NCI-H748 treated with DMSO at 0.1 percent for 48 hours (cell line): ENCODE measurements at regions not wholly inside any gene's neighbourhood (a gene's known extent, or its start where the extent isn't known, plus 50 kb on each side); places are given as distances from the start of the nearest gene placed in this dataset.

Experiments used
- DNase-seq: peaks from one replicate; lab custom pipeline; 2025; lab: John Stamatoyannopoulos, UW

DNA sequence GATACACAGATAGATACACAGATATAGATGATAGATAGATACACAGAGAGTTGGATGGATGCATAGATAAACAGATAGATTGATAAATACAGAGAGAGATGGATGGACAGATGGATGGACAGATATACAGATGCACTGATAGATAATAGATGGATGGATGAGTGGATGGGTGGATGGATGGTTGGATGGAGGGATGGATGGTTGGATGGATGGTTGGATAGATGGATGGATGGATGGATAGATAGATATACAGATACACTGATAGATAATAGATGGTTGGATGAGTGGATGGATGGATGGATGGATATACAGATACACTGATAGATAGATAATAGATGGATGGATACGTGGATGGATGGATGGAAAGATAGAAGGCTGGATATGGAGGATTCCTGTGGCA, 290.0 kb upstream of the SHH start:
- no peak for DNase-seq

DNA sequence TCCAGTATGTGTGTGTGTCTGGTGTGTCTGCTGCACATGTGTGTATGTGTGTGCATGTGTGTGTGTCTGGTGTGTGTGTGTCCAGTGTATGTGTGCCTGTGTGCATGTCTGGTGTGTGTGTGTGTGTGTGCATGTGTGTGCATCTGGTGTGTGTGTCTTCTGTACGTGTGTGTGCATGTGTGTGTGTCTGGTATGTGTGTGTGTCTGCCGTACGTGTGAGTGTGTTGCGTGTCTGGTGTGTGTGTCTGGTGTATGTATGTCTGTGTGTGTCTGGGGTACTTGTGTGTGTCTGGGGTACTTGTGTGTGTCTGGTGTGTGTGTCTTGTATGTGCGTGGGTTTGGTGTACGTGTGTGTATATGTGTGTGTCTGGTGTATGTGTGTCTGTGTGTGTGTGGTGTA, 289.1 kb upstream of the SHH start:
- no peak for DNase-seq

DNA sequence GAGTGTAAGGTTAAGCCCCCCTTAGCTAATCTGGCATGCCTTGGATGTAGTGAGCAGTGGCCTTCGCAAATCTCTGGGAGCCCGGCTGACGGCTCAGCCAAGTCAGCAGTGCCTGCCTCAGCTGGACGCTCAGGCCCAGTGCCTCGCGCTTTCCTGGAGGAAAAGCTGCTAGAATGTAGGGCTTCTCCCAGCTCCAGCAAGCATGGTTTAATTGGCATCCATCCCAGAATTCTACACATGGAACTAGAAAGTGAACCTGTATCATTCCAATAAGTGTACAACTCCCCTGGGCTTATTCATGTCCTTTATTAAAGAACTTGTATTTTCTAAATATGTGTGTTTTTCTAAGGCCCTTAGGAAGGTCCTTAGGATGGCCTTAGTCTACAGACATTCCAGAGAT, 287.8 kb upstream of the SHH start:
- no peak for DNase-seq

DNA sequence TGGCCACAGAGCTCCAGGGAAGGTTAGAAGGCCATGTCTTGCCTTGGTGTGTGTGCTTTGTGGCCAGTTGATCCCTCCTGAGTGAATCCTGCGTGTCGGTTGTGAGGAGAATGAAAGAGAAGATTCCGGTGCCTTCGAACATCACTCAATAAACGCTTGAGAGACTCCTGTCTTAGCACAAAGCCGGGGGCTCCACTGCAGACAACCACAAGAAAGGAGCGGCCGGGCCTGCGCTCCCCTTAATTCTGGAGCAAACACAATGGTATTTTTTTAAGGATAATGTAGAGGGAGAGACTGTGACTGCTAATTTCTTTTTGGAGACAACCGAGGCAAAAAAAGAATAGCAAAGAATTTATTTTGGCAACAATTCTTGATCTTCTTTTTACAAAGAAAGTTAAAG, 286.8 kb upstream of the SHH start:
- DNase-seq: no peak

DNA sequence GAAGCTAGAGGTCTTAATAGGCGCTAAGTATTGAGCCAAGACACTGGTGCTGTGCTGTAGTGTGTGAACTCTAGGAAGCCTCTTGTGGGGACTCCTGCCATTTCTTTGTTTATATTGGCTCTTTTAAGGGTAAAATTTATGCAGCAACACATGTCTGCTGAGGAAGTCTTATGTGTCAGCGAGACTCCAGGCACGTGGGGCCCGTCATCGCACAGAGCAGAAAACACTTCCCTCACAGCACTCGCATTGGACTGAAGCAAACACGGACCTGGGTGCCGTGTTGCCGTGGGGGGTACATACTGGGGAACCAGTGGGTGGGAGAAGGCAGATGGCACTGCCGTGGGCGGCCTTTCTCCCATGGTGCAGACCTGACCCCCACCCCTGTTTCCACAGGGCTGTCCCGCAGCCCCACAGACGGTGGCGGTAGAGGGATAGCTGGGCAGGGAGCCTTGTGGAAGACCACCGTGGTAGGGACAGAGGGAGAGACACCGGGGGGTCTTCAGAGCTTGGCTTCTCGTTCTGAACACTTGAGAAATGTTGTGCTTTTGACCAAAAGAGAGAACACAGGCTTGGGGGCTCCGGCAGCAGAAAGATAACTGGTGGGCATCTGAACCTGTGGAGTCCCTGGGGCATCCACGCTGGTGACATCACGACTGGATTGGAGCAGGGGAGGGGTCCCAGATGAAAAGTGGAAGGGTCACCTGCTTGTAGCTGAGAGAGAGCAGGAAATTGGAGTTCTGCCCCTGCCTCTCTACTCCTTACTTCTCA, 284.7 kb upstream of the SHH start:
- no peak for DNase-seq

DNA sequence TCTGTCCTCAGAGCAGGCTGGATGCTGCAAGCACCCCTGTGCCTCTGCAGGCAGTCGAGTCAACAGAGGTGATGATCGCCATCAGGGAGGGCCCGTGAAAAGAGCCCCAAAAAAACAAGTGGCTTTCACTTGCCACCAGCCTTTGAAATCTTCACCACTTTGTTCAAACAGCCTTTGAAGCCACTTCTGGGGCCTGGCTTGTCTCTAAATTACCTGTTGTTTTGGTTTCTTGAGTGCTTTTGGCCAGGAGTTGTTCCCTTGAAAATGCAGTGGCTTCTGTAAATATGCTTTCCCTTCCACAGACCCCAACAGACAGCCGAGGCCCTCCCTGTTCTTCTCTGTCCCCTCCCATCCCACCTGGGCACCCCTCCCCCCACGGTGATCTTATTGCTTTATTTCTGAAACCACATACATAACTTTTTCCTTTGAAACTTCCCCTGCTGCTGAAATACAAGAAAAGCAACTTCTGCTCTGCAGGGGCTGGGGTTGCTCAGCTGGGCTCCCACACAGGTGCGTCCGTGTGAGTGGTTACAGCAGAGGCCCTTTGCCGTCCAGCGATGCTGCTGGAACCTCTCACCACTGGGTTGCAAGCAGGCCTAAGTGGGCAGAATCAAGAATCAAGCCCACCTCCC, 283.8 kb upstream of the SHH start:
- DNase-seq: no peak

DNA sequence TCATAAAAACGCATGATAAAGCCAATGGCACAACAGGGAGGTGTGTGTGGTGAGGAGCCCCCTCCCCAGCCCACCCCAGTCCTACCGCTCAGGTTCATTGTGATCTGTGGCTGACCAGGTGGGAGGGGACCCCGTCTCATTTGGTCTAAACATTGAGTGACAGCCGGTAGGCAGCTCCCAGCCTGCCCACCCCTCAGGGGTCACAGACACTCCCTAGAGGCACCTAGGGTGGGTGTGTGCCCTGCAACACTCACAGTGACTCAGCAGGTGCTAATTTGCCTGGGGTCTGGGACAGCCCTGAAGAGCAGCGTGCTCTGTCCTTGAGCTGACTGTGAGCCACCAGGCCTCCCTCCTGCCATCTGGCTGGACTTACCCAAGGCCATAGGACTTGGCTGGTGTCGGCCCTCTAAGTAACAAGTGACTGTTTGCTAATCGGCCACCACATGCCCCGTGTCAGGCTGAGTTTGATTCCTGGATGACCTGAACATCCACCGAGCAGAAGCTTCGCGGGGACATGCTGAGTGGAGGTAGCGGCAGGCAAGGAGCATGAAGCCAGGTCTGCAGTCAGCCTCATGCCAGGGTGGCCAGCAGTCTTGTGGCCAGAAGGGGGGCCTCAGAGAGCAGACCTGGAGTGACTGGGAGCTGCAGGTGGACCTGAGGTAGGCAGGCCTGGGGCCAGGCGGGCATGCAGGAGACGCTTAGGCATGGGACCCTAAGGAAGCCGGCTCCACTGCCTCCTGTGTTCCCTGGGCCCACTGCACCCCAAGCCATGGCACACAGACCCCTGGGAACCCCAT, 282.3 kb upstream of the SHH start:
- no peak for DNase-seq

DNA sequence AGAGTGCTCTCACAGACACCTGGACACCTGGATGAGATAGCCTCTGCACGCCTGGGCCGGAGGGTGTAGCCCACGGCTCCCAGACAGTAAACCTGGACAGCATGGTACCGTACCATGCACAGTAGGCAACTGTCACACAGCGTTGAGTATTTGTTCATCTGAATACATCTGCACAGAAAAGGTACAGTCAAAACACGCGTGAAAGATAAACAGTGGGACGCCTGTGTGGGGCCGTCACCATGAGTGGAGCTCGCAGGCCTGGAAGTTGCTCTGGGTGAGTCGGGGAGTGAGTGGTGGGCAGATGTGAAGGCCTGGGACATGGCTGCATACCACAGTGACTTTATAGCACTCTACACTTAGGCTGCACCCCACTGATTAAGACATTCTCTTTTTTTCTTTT, 280.0 kb upstream of the SHH start:
- DNase-seq: no peak

DNA sequence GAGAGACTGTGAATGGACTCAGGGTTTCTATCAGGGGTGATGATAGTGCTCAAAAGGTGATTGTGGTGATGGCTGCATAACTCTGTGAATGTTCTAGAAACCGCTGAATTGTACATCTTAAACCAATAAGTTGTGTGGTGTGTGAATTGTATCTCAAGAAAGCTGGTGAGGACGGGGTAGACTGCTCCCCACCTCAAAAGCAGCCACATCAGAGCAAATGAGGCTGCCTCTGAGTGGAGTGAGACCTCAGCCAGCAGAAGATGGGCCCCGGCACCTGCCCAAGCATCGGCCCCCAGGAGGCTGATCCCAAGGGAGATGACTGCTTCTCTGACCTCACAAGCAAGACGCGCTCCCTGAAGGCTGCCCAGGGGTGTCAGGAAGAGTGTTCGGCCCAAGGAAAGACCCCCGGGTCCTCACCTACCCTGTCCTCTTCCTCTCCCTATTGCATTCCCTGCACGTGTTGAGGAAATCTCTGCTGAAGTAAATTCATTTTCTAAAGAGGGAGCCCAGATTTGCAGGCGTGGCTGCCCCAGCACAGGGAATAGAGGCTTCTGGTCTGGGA, 279.3 kb upstream of the SHH start:
- no peak for DNase-seq

DNA sequence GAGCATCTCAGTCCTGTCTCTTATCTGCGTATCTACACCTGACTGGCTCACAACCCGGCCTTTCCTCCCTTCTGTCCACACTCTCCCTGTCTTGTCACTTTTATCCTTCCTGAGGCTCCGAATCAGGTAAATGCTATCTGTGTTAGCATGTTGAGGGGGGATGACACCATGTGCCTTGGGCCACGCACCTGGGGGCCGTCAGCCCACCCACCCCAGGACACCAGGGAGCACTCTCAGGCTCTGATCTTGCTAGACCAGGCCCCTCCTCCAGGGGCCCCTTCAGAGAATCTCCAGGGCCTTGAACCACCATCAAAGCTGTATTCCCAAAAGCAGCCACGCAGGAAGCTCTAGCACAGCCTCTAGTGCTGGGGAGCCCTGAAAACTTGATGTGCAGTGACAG, 278.7 kb upstream of the SHH start:
- DNase-seq: no peak

DNA sequence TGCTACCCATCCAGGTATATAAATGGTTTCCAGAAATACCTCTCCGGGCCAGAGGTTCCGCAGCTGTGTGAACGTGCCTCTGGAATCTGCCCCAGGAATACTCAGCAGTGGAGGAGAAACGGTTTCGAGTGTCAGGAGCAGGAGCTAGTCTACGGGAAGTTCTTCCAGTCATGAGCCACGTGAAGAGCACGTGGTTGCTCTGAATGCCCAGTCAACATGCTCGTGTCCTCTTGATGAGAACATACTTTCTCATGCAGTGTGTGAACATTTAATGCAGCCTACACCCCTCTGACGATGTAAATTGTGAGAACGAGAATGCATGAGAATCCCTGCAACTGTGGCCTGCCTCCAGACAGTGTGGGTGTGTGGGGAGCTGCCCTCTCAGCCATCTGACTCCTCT, 277.0 kb upstream of the SHH start:
- no peak for DNase-seq

DNA sequence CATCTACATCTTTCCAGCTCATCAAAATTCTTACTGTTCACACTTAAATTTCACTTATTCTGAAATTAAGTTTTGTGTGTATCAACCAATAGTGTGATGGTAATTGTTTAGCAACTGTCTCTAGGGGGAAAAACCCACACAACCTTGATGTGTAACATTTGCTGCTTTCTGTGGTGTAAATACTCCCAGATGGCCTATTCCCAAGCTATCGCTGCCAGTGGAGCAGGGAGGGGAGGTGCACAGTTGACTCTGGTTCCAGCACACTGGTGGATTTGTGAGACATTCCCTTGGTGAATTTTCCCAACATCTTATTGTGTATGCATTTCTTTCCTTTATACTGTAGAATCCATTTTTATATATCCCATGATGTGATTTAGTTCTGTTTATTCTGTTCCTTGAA, 275.9 kb upstream of the SHH start:
- DNase-seq: no peak

DNA sequence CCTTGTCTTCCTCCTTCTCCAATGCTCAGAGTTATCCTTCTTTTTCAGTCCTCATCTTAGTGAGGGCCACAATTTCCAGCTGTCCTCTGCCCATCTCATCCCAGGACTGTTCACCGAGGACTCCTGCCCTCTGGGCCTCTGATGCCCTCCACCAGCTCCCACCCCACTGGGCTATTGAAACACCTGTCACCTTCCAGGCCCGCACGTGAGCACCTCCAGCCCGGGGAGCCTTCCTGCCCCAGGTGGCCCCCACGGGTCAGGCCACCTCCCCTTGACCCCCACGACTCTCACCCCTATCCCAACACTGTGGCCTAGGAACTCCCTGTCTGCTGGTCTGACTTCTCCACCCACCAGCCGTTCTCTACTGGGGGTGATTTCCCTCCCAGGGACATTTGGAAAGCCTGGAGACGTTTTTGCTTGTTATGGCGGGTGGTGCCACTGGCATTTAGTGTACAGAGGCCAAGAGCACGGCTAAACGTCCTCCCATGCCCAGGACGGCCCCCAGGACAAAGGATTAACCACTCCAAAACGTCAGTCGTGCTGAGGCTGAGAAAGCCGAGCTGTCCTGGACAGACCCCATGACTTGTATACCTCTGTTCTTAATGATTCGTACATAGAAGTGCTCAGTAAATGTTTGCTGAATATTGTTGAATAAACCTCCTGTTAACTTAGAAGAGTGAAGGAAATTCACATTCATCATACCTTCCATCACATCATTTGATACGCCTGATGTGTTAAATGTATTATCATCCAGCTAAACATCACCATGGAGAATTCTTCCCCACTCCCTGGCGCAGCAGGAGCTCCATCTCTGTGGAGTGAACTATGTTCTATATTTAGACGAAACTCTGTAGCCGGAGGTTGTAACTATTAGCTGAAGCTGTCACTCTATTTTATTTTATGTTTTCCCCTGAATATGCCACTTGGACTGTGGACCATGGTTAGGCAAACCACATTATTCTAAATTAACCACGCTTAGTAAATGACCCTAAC, 270.1 kb upstream of the SHH start:
- DNase-seq: no peak

DNA sequence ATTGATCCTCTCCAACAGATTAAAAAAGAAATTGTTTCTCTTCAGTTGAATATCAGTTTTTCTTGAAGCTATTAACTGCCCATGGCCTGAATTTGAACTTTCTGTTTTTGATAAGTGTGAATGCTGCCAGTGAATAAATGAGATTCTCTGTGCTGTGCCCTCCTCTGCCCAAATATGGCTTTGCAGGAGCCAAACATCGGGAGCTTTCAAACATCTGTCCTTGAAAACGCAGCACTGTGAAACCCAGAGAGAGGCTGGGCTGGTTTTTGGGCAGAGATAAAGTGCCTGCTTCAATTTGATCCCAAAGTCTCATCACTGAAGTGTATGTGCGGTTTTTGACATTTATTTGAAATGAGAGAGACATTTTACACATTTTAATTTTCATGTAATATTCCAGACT, 268.3 kb upstream of the SHH start:
- no peak for DNase-seq

DNA sequence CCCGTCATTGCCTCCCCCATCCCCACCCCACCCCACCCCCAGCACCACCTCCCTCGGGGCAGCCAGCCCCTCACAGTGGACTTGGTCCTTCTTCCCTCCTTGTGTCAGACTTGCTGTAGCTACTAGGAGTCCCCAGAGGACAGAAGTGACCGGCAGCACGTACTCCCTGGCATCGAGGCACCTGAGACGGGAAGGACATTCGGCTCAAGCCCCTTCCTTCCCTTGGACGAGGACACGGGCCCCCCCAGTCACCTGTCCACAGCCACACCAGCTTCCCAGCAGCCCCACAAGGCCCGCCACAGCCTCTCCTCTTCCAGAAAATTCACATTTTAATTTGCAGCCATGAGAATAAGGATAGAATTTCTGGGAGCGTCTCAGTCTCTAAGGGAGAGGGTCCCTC, 267.8 kb upstream of the SHH start:
- DNase-seq: no peak

DNA sequence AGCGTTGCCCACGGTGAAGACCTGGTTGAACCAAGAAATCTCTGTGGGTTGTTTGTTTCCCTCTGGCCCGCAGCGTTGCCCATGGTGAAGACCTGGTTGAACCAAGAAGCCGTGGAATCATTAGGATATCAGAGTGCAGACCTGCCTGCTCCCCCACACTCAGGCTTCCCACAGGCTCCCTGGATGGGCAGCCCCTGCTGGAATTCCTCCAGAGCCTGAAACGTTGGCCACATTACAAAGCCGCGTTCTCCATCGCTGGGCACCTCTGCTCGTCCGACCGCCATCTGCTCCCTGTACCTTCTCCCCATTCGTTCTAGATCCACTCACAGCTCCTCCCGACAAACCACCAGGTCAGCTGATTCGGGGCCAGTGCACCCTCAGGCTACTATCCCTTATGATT, 266.9 kb upstream of the SHH start:
- no peak for DNase-seq

DNA sequence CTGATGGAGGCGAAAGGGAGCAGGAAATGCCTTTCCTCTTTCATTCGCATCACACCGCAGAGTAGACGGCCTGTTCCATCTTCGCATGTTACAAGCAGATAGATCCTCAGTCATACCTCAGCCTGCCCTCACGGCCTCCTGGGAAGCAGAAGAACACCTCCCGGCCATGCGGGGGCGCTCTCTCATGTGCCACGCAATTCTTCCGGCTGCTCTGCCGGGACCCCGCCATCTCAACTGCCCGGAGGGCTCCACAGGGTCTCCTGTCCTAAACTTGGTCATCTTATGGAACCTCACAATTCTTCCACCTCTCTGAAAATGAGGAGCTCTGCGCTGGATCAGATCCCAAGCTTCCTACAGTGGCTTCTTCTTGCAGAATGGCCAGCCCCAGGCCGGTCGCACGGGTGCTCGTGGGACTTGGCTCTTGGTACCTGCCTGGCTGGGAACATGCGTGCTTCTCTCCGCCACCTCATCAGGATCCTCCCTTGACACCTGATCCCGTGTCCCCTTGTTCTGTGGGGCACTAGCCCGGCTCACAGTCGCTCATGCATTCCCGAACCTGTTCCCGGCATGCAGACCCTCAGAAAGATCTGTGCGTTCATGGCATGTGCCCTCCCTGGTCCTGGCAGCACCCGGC, 262.8 kb upstream of the SHH start:
- no peak for DNase-seq

DNA sequence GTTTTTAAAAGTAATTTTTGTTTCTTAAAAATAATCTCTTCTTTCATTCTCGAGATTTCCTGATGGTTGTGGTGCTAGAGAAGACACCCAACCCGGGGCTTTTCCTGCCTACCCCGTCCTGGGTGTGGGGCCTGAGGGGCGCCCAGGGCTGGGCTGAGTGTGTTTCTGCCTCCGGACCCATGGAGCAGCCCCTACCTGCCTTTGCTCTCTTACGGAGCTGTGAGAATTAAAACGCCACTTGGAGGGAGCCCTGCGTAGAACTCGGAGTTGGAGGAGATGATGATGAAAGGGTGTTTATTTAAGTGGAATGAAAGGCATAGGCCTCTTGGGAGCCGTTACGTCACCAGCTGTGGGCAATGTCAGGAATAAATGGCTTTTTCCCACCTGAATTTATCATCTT, 261.8 kb upstream of the SHH start:
- DNase-seq: no peak

DNA sequence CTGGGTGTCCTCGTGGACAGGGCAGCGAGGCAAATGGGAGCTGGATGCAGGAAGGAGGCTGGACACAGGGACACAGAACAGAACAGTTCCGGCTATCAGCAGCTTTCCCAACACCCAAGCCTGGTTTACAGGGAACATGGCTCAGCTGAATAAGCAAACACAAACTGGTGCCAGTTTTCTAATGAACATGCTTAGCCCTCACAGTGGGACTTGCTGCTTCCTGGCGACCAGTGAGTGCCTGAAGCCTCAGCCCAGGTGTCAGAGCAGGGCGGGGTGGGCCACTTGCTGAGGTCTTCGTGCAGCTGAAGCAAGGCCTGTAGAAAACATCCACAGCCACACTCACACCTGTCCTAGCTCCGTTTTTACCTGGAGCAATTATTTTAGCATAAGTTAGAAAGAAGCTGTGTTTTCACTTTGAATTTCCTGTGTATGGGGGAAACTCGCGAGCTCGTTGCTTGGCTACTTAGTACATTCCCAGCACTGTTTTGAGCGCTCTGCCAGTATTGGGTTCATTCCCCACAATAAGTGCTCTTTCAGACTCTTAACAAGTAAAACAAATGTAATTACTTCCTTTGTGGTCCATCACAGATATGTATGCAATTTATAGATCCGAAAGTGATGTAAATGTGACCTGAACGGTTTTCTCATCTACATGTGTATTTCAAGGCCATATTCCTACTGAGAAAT, 261.2 kb upstream of the SHH start:
- DNase-seq: peak; percentile 70

DNA sequence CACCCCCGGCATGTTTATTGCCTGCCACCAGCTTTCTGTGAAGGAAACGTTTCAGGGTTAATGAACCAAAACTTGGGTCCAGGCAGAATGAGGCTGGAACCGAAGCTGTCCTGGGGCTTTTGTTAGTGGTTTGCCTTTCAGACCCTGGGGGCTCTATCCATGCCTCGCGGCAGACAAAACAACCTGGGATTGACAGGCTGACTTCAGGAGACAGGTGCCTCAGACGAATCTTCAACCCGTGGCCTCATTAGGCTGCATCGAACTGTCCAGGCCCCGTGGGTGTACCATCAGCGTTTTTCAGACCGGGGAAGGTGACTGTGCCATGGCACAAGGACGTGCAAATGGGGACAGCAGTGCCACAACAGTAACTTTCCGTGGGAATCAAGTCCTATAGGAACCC, 259.3 kb upstream of the SHH start:
- DNase-seq: no peak

DNA sequence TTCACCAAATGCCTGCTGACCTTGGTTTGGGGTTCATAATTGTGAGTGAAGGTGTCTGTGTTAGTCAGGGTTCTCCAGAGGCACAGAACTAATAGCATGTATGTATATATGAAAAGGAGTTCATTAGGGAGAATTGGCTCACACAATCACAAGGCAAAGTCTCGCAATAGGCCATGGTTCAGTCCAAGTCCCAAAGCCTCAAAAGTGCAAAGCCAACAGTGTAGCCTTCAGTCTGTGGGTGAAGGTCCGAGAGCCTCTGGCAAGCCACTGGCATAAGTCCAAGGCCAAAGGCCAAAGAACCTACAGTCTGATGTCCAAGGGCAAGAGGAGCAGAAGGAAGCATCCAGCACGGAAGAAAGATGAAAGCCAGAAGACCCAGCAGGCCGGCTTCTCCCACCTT, 257.6 kb upstream of the SHH start:
- DNase-seq: no peak
